ENCODE measurements at regions not wholly inside any gene's neighbourhood (a gene's known extent, or its start where the extent isn't known, plus 50 kb on each side); places are given as distances from the start of the nearest gene placed in this dataset.

DNA sequence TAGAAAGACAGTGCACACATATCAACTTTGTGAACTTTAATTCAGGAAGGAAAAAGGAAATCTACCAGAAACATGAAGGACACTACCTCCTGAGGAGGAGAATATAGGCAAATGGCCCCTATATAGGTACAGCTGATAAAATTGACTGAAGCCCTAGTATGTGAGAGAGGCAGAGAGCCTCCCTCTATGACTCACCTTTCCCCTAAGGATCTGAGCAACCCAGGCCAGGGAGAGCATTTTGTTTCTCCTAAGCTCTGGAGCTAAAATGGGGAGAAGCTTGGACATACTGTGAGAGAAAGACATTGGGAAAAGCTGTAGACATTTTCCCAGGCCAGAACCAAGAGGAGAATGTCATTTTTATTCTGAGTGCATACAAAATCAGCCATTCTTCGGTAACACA, 303.5 kb downstream of the AHR start:
- TF ChIP-seq, protein P1, sequence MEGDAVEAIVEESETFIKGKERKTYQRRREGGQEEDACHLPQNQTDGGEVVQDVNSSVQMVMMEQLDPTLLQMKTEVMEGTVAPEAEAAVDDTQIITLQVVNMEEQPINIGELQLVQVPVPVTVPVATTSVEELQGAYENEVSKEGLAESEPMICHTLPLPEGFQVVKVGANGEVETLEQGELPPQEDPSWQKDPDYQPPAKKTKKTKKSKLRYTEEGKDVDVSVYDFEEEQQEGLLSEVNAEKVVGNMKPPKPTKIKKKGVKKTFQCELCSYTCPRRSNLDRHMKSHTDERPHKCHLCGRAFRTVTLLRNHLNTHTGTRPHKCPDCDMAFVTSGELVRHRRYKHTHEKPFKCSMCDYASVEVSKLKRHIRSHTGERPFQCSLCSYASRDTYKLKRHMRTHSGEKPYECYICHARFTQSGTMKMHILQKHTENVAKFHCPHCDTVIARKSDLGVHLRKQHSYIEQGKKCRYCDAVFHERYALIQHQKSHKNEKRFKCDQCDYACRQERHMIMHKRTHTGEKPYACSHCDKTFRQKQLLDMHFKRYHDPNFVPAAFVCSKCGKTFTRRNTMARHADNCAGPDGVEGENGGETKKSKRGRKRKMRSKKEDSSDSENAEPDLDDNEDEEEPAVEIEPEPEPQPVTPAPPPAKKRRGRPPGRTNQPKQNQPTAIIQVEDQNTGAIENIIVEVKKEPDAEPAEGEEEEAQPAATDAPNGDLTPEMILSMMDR (conservative IDR thresholded peaks at IDR 0.05; ENCODE audit: low read length): no peak
- no peak for TF ChIP-seq EZH2phosphoT487 (IDR thresholded peaks at IDR 0.05; ENCODE audit: borderline replicate concordance, low read depth, low read length)

All from OCI-LY7 (cell line).